Muscle of arm (tissue), 1 donor: ENCODE measurements at regions not wholly inside any gene's neighbourhood (a gene's known extent, or its start where the extent isn't known, plus 50 kb on each side); places are given as distances from the start of the nearest gene placed in this dataset.

Experiments used
- DNase-seq: peaks from one replicate; pipeline ENCODE4 v3.0.0-alpha.2; 2013

DNA sequence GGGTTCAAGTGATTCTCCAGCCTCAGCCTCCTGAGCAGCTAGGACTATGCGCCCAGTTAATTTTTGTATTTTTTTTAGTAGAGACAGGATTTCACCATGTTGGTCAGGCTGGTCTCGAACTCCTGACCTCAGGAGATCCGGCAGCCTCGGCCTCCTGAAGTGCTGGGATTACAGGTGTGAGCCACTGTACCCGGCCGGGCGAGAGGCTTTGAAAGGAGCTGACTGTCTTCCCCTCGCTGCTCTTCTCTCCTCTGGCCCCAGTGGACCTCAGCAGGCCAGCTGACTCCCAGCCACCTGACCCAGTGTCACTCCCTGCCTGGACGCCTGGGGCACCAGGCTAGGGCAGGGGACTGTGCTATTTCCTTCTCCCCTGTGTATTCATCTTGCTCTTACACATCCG, 89.5 kb upstream of the ANKRD55 start:
- DNase-seq, result no peak

DNA sequence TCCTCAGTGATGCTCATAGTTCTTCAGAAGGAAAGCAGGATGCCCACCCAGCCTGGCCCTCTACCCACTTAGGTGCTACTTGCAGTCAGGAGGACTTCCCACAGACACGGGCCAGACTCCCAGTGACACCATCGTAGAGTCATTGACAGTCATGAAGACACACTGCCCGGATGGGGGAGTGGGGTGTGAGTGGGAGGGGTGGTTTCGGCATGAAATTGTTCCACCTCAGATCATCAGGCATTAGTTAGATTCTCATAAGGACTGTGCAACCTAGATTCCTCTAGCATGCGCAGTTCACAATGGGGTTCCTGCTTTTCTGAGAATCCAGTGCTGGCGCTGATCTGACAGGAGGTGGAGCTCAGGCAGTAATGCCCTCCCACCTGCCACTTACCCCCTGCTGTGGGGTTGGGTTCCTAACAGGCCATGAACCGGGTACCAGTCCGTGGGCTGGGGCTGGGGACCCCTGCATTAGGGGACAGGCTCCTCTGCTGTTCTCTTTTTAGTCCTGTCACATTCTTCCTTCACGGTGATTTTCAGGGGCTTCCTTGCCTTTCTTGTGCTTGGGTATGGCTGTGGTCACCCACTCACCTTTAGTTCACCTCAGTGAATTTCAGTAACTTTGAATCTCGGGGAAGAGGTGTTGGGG, 88.2 kb upstream of the ANKRD55 start:
- DNase-seq, result no peak

GRCh38 chr5:56320686-56321085, 87.6 kb upstream of the ANKRD55 start:
- no peak for DNase-seq

- DNase-seq, result peak; percentile 66
These were observed 86.5 kb upstream of the ANKRD55 start for GRCh38 chr5:56319526-56320181.

GRCh38 chr5:56317923-56318561, 84.9 kb upstream of the ANKRD55 start:
- DNase-seq, result no peak

DNA sequence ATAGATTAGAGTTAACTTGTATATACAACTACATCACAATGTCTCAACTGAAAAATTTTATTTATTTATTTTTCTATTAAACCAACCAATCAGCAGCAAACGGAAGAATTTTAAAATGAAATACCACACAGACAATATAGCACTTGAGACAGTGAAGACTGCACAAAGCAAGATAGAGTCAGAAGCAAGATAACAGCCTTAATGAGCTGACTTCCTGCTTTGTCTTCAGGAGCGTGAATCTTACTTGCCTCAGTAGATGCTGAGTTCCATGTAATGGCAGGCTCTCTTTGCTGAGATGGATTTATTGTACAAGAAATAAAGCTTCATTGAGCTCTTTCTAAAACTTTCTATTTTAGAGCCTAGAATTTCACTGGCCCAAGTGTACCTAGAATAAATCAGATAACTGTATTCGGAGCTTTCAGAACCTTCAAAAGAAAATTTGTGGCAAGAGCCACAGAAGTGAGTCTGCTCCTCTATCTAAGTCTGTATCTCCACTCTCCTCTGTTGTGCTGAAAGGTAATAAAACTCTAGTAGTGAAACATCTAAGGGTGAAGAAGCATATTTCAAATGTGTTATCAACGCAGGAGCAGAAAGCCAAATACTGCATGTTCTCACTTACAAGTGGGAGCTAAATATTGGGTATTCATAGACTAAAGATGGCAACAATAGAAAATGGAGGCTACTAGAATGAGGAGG, 83.3 kb upstream of the ANKRD55 start:
- no peak for DNase-seq

GRCh38 chr5:56314529-56314928, 81.4 kb upstream of the ANKRD55 start:
- no peak for DNase-seq

GRCh38 chr5:56313596-56313995, 80.5 kb upstream of the ANKRD55 start:
- DNase-seq, result no peak

DNA sequence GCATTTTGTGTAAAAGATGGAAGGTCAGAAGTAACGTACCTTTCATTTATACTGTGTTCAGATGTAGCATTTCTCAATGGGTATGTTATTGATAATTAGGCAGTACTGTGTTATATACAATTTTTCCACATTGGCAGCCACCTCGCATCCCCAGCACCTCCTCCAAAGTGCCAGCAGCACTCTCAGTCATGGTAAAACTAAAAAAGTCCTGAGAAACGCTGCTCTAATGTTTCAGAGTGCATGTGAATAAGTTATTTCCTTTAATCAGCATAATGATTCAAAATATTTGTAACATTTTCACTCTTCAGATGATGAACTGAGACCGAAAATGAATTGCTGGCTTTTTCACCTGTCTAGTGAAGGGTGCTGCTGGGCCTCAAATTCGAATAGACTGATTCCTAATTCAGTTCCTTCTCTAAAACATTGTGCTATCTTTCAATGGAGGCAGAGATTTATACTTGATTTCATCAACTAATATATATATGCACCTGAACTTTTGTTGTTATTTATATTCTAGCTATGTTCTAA, 79.9 kb upstream of the ANKRD55 start:
- no peak for DNase-seq

- no peak for DNase-seq
These were observed 78.3 kb upstream of the ANKRD55 start for GRCh38 chr5:56311306-56311905.

DNA sequence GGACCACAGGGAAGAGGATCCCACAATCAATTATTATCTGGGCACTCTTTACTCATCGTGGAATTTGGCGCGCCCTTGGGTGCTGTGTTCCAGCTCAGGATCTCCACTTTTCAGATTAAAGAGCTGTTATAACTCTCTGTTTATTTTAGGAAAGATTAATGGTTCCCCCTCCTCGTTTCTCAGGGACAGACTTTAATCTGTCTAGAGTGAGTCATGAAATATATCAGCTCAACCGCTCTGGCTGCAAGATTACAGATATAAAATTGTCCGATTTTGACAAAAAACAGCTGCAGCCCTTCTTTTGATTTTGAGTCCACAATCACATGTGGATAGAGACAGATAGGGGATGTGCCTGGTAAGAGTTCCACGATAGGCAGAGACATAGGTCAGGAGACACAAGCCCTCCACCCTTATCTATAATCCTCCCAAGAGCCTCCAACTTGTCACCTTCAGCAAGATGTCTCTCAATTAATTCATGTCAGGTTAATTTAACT, 77.6 kb upstream of the ANKRD55 start:
- DNase-seq, result no peak

DNA sequence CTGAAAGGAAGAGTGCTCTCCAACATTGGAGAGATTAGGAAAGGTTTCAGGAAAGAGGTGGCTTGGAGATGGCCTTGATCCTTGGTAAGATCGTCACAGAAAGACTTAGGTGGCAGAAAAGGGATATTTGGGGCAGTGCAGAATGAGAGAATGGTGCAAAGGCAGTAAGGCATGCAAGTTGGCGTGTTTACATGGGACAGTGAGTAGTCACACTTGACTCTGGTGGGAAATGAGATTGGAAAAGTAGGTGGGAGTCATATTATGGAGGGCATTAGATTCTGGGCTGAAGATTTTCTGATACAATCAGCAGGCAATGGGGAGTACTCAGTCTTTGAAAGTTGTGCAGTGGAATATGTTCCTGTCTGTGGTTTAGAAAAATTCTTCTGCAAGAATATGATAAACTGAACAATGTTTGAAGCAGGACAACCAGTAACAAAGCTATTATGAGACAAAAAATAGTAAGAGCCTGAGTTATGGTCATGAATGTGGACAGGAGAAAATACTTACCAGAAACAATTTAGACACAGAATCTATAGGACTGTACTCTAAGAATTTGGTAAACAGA, 76.2 kb upstream of the ANKRD55 start:
- DNase-seq, result no peak

GRCh38 chr5:56307714-56308333, 74.7 kb upstream of the ANKRD55 start:
- no peak for DNase-seq

- DNase-seq, result no peak
These were observed 73.5 kb upstream of the ANKRD55 start for GRCh38 chr5:56306433-56307150.

DNA sequence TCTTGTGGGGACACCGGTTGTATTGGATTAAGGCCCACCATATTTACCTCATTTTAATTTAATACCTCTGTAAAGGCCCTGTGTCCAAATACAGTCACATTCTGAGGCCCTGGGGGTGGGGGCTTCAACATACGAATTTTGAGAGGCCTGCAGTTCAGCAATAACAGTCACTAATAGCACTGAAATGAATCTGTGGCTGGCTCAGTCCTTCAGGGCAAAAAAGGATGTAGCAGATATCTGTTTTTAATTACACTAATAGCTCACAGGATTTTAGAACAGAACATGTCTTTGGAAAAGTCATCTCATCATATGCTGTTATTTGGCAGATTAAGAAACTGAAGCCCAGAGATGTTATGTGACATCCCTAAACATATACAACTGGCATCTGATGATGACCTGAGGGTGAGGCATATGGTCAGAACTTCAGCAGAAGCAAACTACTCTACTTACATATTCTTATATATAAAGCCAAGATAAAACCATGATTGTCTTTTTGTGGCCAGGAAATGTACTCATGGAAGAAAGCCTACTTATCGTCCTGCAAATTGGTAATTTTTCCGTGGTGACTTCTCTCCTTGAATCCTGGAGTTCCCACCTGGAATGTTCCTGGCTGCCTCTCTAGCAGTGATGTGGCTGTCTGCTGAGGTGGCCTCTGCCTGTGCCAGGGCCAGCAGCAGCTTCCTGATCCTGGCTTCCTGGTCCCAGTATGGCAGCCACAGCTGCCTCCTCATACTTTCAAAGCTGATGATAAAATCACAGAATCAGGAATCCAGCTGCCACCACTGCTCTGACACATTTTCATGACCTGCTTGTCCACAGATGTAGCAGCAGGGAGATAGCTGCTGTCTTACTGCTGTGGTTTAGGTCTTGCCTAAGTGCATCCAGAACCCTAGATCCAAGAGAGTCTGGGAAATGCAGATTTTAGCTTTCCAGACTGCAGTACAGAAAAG, 72.1 kb upstream of the ANKRD55 start:
- DNase-seq, result no peak

GRCh38 chr5:56303511-56303910, 70.4 kb upstream of the ANKRD55 start:
- no peak for DNase-seq

DNA sequence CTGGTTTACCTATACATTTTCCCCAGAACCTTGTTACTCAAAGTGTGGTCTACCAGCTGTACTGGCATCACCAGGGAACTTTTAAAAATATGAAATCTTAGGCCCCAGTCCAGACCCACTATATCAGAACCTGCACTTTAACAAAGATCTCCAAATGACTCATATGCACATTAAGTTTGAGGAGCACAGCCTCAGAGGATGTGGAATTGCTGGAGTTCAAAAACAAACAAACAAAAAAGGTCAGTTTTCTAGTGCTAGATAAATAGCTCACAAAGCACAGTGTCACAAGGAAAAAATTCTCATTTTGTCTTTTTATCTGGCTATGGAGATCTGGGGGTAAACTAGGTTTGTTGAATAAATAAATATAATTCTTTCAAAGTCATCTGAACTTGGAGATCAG, 68.9 kb upstream of the ANKRD55 start:
- DNase-seq, result no peak

DNA sequence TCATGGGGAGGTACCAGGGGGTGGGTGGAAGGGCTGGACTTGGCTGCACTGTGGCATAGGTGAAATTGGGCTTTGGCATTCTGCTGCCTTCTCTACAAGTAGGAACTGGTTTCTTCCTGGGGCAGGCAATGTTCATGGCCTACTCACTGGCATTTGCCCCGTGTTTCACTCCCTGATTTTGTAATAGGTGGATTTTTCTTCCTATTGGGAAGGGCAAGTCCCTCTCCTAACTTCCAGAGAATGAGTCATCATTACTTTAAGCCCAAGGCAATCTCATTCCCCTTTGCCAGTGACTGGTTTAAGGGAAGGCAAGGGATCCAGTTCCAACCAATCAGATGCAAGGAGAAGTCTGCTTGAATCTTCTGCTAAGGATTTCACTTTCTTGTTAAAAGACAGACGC, 67.9 kb upstream of the ANKRD55 start:
- DNase-seq, result no peak

GRCh38 chr5:56299212-56299611, 66.1 kb upstream of the ANKRD55 start:
- DNase-seq, result no peak
